ENCODE measurements at regions not wholly inside any gene's neighbourhood (a gene's known extent, or its start where the extent isn't known, plus 50 kb on each side); places are given as distances from the start of the nearest gene placed in this dataset.
"Not testable (repeated sequence)": the region's sequence is repeated elsewhere in the genome, so short reads cannot be mapped to it uniquely, and the experiment has no call there.

- no peaks in the 10 kb centered on the region for H3K36me3 ChIP-seq (ENCODE audit: insufficient read depth, low read length)
- peaks cover 11% of the 10 kb centered on the region for H3K4me1 ChIP-seq (ENCODE audit: control insufficient read depth, insufficient read depth, low read length, unreplicated experiment)
- no peaks in the 10 kb centered on the region for H3K79me2 ChIP-seq (ENCODE audit: control insufficient read depth, insufficient read depth, low read length, unreplicated experiment)
- H2AFZ ChIP-seq (ENCODE audit: low read length, unreplicated experiment) = no peak overlapping the region
- H3K4me3 ChIP-seq (ENCODE audit: low read depth, low read length) = no peak overlapping the region
- no peak overlapping the region for H3K27ac ChIP-seq (ENCODE audit: low read depth, low read length)
- peaks cover 29% of the 10 kb centered on the region for H3K27me3 ChIP-seq (ENCODE audit: insufficient read depth, low read length)
Observed at GRCh38 chr5:154606246-154606645, 128.2 kb upstream of the HAND1 start.

GRCh38 chr5:154603953-154604679 is 126.1 kb upstream of the HAND1 start:
- Histone ChIP-seq H3K4me1 (ENCODE audit: control insufficient read depth, insufficient read depth, low read length, unreplicated experiment) (peaks cover 5% of the 10 kb centered on the region), H3K4me3 (ENCODE audit: low read depth, low read length) (0 out of 2 replicates have a peak overlapping the region, but pooled peaks have one; percentile 31), H2AFZ (ENCODE audit: low read length, unreplicated experiment) (peak overlapping the region; percentile 34), H3K27ac (ENCODE audit: low read depth, low read length) (no peak overlapping the region), H3K79me2 (ENCODE audit: control insufficient read depth, insufficient read depth, low read length, unreplicated experiment) (no peaks in the 10 kb centered on the region), H3K27me3 (ENCODE audit: insufficient read depth, low read length) (peaks cover 26% of the 10 kb centered on the region), H3K36me3 (ENCODE audit: insufficient read depth, low read length) (no peaks in the 10 kb centered on the region)

- H3K4me3 ChIP-seq (ENCODE audit: low read depth, low read length) = no peak overlapping the region
- H3K27me3 ChIP-seq (ENCODE audit: insufficient read depth, low read length) = peaks cover 31% of the 10 kb centered on the region
- H2AFZ ChIP-seq (ENCODE audit: low read length, unreplicated experiment) = no peak overlapping the region
- peaks cover 5% of the 10 kb centered on the region for H3K4me1 ChIP-seq (ENCODE audit: control insufficient read depth, insufficient read depth, low read length, unreplicated experiment)
- no peaks in the 10 kb centered on the region for H3K79me2 ChIP-seq (ENCODE audit: control insufficient read depth, insufficient read depth, low read length, unreplicated experiment)
- H3K27ac ChIP-seq (ENCODE audit: low read depth, low read length) = no peak overlapping the region
- no peaks in the 10 kb centered on the region for H3K36me3 ChIP-seq (ENCODE audit: insufficient read depth, low read length)
Observed at GRCh38 chr5:154603485-154603884, 125.5 kb upstream of the HAND1 start.

GRCh38 chr5:154603011-154603410 is 125.0 kb upstream of the HAND1 start:
- peaks cover 5% of the 10 kb centered on the region for H3K4me1 ChIP-seq (ENCODE audit: control insufficient read depth, insufficient read depth, low read length, unreplicated experiment)
- H2AFZ ChIP-seq (ENCODE audit: low read length, unreplicated experiment) = no peak overlapping the region
- H3K4me3 ChIP-seq (ENCODE audit: low read depth, low read length) = no peak overlapping the region
- no peaks in the 10 kb centered on the region for H3K79me2 ChIP-seq (ENCODE audit: control insufficient read depth, insufficient read depth, low read length, unreplicated experiment)
- H3K36me3 ChIP-seq (ENCODE audit: insufficient read depth, low read length) = no peaks in the 10 kb centered on the region
- H3K27me3 ChIP-seq (ENCODE audit: insufficient read depth, low read length) = peaks cover 31% of the 10 kb centered on the region
- no peak overlapping the region for H3K27ac ChIP-seq (ENCODE audit: low read depth, low read length)

- no peak overlapping the region for H3K27ac ChIP-seq (ENCODE audit: low read depth, low read length)
- H3K4me3 ChIP-seq (ENCODE audit: low read depth, low read length) = no peak overlapping the region
- no peak overlapping the region for H2AFZ ChIP-seq (ENCODE audit: low read length, unreplicated experiment)
Observed at GRCh38 chr5:154601014-154601413, 123.0 kb upstream of the HAND1 start.

GRCh38 chr5:154598021-154598420 is 120.0 kb upstream of the HAND1 start:
- Histone ChIP-seq H3K27ac (ENCODE audit: low read depth, low read length) (no peak overlapping the region), H3K79me2 (ENCODE audit: control insufficient read depth, insufficient read depth, low read length, unreplicated experiment) (no peaks in the 10 kb centered on the region), H3K36me3 (ENCODE audit: insufficient read depth, low read length) (no peaks in the 10 kb centered on the region), H2AFZ (ENCODE audit: low read length, unreplicated experiment) (no peak overlapping the region), H3K4me3 (ENCODE audit: low read depth, low read length) (no peak overlapping the region), H3K27me3 (ENCODE audit: insufficient read depth, low read length) (peaks cover 34% of the 10 kb centered on the region), H3K4me1 (ENCODE audit: control insufficient read depth, insufficient read depth, low read length, unreplicated experiment) (peaks cover 4% of the 10 kb centered on the region)

More at GRCh38 chr5:154601014-154601413, 123.0 kb upstream of the HAND1 start:
- no peaks in the 10 kb centered on the region for H3K36me3 ChIP-seq (ENCODE audit: insufficient read depth, low read length)
- H3K79me2 ChIP-seq (ENCODE audit: control insufficient read depth, insufficient read depth, low read length, unreplicated experiment) = no peaks in the 10 kb centered on the region
- peaks cover 5% of the 10 kb centered on the region for H3K4me1 ChIP-seq (ENCODE audit: control insufficient read depth, insufficient read depth, low read length, unreplicated experiment)
- H3K27me3 ChIP-seq (ENCODE audit: insufficient read depth, low read length) = peaks cover 40% of the 10 kb centered on the region

GRCh38 chr5:154596844-154597243 is 118.8 kb upstream of the HAND1 start:
- not testable (repeated sequence) for H3K36me3 ChIP-seq (ENCODE audit: insufficient read depth, low read length); H2AFZ ChIP-seq (ENCODE audit: low read length, unreplicated experiment); H3K4me1 ChIP-seq (ENCODE audit: control insufficient read depth, insufficient read depth, low read length, unreplicated experiment); H3K4me3 ChIP-seq (ENCODE audit: low read depth, low read length); H3K27ac ChIP-seq (ENCODE audit: low read depth, low read length); H3K79me2 ChIP-seq (ENCODE audit: control insufficient read depth, insufficient read depth, low read length, unreplicated experiment)
- peaks cover 34% of the 10 kb centered on the region for H3K27me3 ChIP-seq (ENCODE audit: insufficient read depth, low read length)

GRCh38 chr5:154595662-154596061 is 117.6 kb upstream of the HAND1 start:
- Histone ChIP-seq H3K4me1 (ENCODE audit: control insufficient read depth, insufficient read depth, low read length, unreplicated experiment) (peaks cover 7% of the 10 kb centered on the region), H2AFZ (ENCODE audit: low read length, unreplicated experiment) (no peak overlapping the region), H3K36me3 (ENCODE audit: insufficient read depth, low read length) (no peaks in the 10 kb centered on the region), H3K79me2 (ENCODE audit: control insufficient read depth, insufficient read depth, low read length, unreplicated experiment) (no peaks in the 10 kb centered on the region), H3K27me3 (ENCODE audit: insufficient read depth, low read length) (peaks cover 30% of the 10 kb centered on the region), H3K4me3 (ENCODE audit: low read depth, low read length) (no peak overlapping the region), H3K27ac (ENCODE audit: low read depth, low read length) (no peak overlapping the region)

GRCh38 chr5:154593796-154594195 is 115.8 kb upstream of the HAND1 start:
- Histone ChIP-seq H3K4me1 (ENCODE audit: control insufficient read depth, insufficient read depth, low read length, unreplicated experiment) (peaks cover 7% of the 10 kb centered on the region), H3K27me3 (ENCODE audit: insufficient read depth, low read length) (peaks cover 18% of the 10 kb centered on the region), H3K79me2 (ENCODE audit: control insufficient read depth, insufficient read depth, low read length, unreplicated experiment) (no peaks in the 10 kb centered on the region), H3K4me3 (ENCODE audit: low read depth, low read length) (no peak overlapping the region), H3K36me3 (ENCODE audit: insufficient read depth, low read length) (no peaks in the 10 kb centered on the region), H2AFZ (ENCODE audit: low read length, unreplicated experiment) (no peak overlapping the region), H3K27ac (ENCODE audit: low read depth, low read length) (no peak overlapping the region)

GRCh38 chr5:154593071-154593470 is 115.0 kb upstream of the HAND1 start:
- Histone ChIP-seq H3K79me2 (ENCODE audit: control insufficient read depth, insufficient read depth, low read length, unreplicated experiment) (no peaks in the 10 kb centered on the region), H3K27me3 (ENCODE audit: insufficient read depth, low read length) (peaks cover 13% of the 10 kb centered on the region), H3K4me3 (ENCODE audit: low read depth, low read length) (no peak overlapping the region), H3K27ac (ENCODE audit: low read depth, low read length) (no peak overlapping the region), H3K4me1 (ENCODE audit: control insufficient read depth, insufficient read depth, low read length, unreplicated experiment) (peaks cover 7% of the 10 kb centered on the region), H2AFZ (ENCODE audit: low read length, unreplicated experiment) (no peak overlapping the region), H3K36me3 (ENCODE audit: insufficient read depth, low read length) (no peaks in the 10 kb centered on the region)

- H3K4me1 ChIP-seq (ENCODE audit: control insufficient read depth, insufficient read depth, low read length, unreplicated experiment) = peaks cover 7% of the 10 kb centered on the region
- peaks cover 16% of the 10 kb centered on the region for H3K27me3 ChIP-seq (ENCODE audit: insufficient read depth, low read length)
Observed at GRCh38 chr5:154590093-154590724, 112.2 kb upstream of the HAND1 start.

More at GRCh38 chr5:154590093-154590724, 112.2 kb upstream of the HAND1 start:
- Histone ChIP-seq H3K4me3 (ENCODE audit: low read depth, low read length) (no peak overlapping the region), H2AFZ (ENCODE audit: low read length, unreplicated experiment) (no peak overlapping the region), H3K36me3 (ENCODE audit: insufficient read depth, low read length) (no peaks in the 10 kb centered on the region), H3K79me2 (ENCODE audit: control insufficient read depth, insufficient read depth, low read length, unreplicated experiment) (no peaks in the 10 kb centered on the region), H3K27ac (ENCODE audit: low read depth, low read length) (no peak overlapping the region)

Measured in ACC112 (cell line).